GM23338 (cell line): ENCODE measurements at regions not wholly inside any gene's neighbourhood (a gene's known extent, or its start where the extent isn't known, plus 50 kb on each side); places are given as distances from the start of the nearest gene placed in this dataset.

Source experiments
- CREB1 ChIP-seq: fragments of 250-450 bp; sonication (Bioruptor Pico); IDR thresholded peaks from 2 replicates; pipeline ENCODE4 v1.5.0; 2020; ENCODE audit warnings: low read depth, mild to moderate bottlenecking, moderate library complexity
- CTCF ChIP-seq, 2 experiments: fragments of 200-600 bp in 1 of 2; sonication (generic) in 1 of 2; conservative IDR thresholded peaks; 2 replicates each; pipeline versions ENCODE4 v1.5.1 to v1.6.1; 2016 to 2017; ENCODE audit warnings: antibody characterized with exemption in 2 of 2, low read depth in 2 of 2, mild to moderate bottlenecking in 2 of 2, moderate library complexity in 1 of 2
- EZH2 ChIP-seq: fragments of 200-600 bp; sonication (generic); IDR thresholded peaks from one replicate; pipeline ENCODE4 v1.8.0; 2017; ENCODE audit warnings: antibody characterized with exemption, mild to moderate bottlenecking, low read depth; ENCODE audit not compliant: unreplicated experiment
- JUNB ChIP-seq: IDR thresholded peaks from one replicate; pipeline ENCODE4 v1.6.1; 2016; ENCODE audit warnings: antibody characterized with exemption; ENCODE audit not compliant: unreplicated experiment
- POLR2AphosphoS5 ChIP-seq: IDR thresholded peaks from 2 replicates; pipeline ENCODE4 v1.6.1; 2016; ENCODE audit warnings: antibody characterized with exemption, low read depth
- REST ChIP-seq: IDR thresholded peaks from one replicate; pipeline ENCODE4 v1.6.1; 2018; ENCODE audit warnings: antibody characterized with exemption; ENCODE audit not compliant: unreplicated experiment
- STAT1 ChIP-seq: IDR thresholded peaks from one replicate; pipeline ENCODE4 v1.6.1; 2016; ENCODE audit warnings: antibody characterized with exemption; ENCODE audit not compliant: unreplicated experiment
- ZNF331 ChIP-seq: fragments of 250-450 bp; sonication (Bioruptor Pico); IDR thresholded peaks from 2 replicates; pipeline ENCODE4 v1.5.0; 2020; ENCODE audit warnings: low read depth, mild to moderate bottlenecking, moderate library complexity
- ZNF462 ChIP-seq: fragments of 250-450 bp; sonication (Bioruptor Pico); IDR thresholded peaks from 2 replicates; pipeline ENCODE4 v1.5.0; 2020; ENCODE audit warnings: mild to moderate bottlenecking, moderate library complexity

- TF ChIP-seq CTCF (conservative IDR thresholded peaks at IDR 0.05; ENCODE audit: low read depth in 2 of 2) (no peak), REST (no peak), CREB1 (CRISPR knock-in tag) (no peak), ZNF331 (no peak), EZH2 (no peak), POLR2AphosphoS5 (no peak), STAT1 (no peak), JUNB (no peak), ZNF462 (CRISPR knock-in tag) (no peak)
Observed at GRCh38 chr4:3349116-3349515, 56.3 kb downstream of the RGS12 start.
